HG03103 (cell line): ENCODE measurements at regions not wholly inside any gene's neighbourhood (a gene's known extent, or its start where the extent isn't known, plus 50 kb on each side); places are given as distances from the start of the nearest gene placed in this dataset.

ENCODE experiments used
- ATAC-seq: cut with Tn5 transposase; IDR thresholded peaks from one replicate; pipeline ENCODE4 v1.9.1; 2021; ENCODE audit warnings: low read depth; ENCODE audit not compliant: unreplicated experiment

GRCh38 chr13:71922194-71922593 is 55.2 kb upstream of the DACH1 start:
- no peak for ATAC-seq
